HCT116 (cell line): ENCODE measurements at regions not wholly inside any gene's neighbourhood (a gene's known extent, or its start where the extent isn't known, plus 50 kb on each side); places are given as distances from the start of the nearest gene placed in this dataset.

Experiments
- ATAC-seq: fragments of 200-7000 bp; cut with Tn5 transposase; 2 replicates; pipeline ENCODE4 v1.9.1; 2020; ENCODE audit warnings: mild to moderate bottlenecking, moderate library complexity
- BruUV-seq: library from RNA; stranded (reverse); fragments of 400-500 nt; replicated peaks from 2 replicates; lab custom pipeline; 2021; lab: Mats Ljungman, UMichigan
- CTCF ChIA-PET: fragments of 300-600 bp; sonication (Branson Sonifier 250); formaldehyde crosslinking; loops from one replicate; lab custom pipeline; 2021; ENCODE audit warnings: antibody characterized with exemption; lab: Charles Lee
- POLR2A ChIA-PET: fragments of 300-600, 350-600 bp; sonication (Branson Sonifier 250); formaldehyde crosslinking; loops from one replicate; lab custom pipeline; 2021; ENCODE audit warnings: antibody characterized with exemption; lab: Charles Lee
- RAD21 ChIA-PET, 2 experiments: fragments of 300-600 bp; sonication (Branson Sonifier 250); formaldehyde crosslinking; loops; one replicate each; lab custom pipeline; 2023; ENCODE audit warnings: low total read pairs in 2 of 2; ENCODE audit not compliant: uncharacterized antibody in 2 of 2, unreplicated experiment in 2 of 2, low non-redundant PET in 1 of 2; lab: Charles Lee
- DNase-seq: peaks from one replicate; pipeline ENCODE4 v3.0.0-alpha.2; 2010; ENCODE audit warnings: low read depth, low spot score
- H2AFZ ChIP-seq: fragments of 200-600 bp; shearing (Covaris generic), sonication (generic); 2 replicates; pipeline ENCODE4 v1.6.1; 2017; ENCODE audit warnings: low read depth, mixed run types, mixed read lengths, antibody characterized with exemption, low read length; ENCODE audit not compliant: poor library complexity, severe bottlenecking
- H3K27ac ChIP-seq: 2 replicates; pipeline ENCODE4 v1.5.1; 2012; ENCODE audit warnings: low read depth, low read length
- H3K27me3 ChIP-seq: fragments of 200-600 bp; sonication (generic); 2 replicates; pipeline ENCODE4 v1.6.1; 2016; ENCODE audit warnings: mixed run types, low read length, mixed read lengths; ENCODE audit not compliant: insufficient read depth
- H3K36me3 ChIP-seq, 2 experiments: fragments of 200-500 bp in 1 of 2; fragments of 200-600 bp in 1 of 2; sonication (Bioruptor generic) in 1 of 2; sonication (generic) in 1 of 2; 2 replicates each; pipeline versions ENCODE4 v1.5.1 to v1.6.1; 2014 to 2016; ENCODE audit warnings: low read length in 2 of 2, inconsistent platforms in 1 of 2, mixed read lengths in 1 of 2, mixed run types in 1 of 2; ENCODE audit not compliant: insufficient read depth in 2 of 2, control insufficient read depth in 1 of 2
- H3K4me1 ChIP-seq, 2 experiments: fragments of 200-600 bp in 1 of 2; sonication (generic) in 1 of 2; 2 replicates each; pipeline versions ENCODE4 v1.5.1 to v1.6.1; 2012 to 2017; ENCODE audit warnings: low read length in 2 of 2, inconsistent platforms in 1 of 2, mild to moderate bottlenecking in 1 of 2, mixed read lengths in 1 of 2, mixed run types in 1 of 2, moderate library complexity in 1 of 2; ENCODE audit not compliant: insufficient read depth in 2 of 2, control insufficient read depth in 1 of 2
- H3K4me2 ChIP-seq: fragments of 200-600 bp; sonication (generic); 2 replicates; pipeline ENCODE4 v1.6.1; 2017; ENCODE audit warnings: mixed run types, low read length, mixed read lengths
- H3K4me3 ChIP-seq, 2 experiments: fragments of 200-600 bp in 1 of 2; sonication (generic) in 1 of 2; replicated peaks in 1 of 2; 2 replicates each; pipeline ENCODE4 v1.5.1; 2011 to 2016; ENCODE audit warnings: low read length in 2 of 2, control low read depth in 1 of 2, low read depth in 1 of 2, mild to moderate bottlenecking in 1 of 2, mixed read lengths in 1 of 2, mixed run types in 1 of 2
- H3K79me2 ChIP-seq: fragments of 200-600 bp; sonication (generic); 2 replicates; pipeline ENCODE4 v1.6.1; 2017; ENCODE audit warnings: mild to moderate bottlenecking, mixed run types, low read length, moderate library complexity, mixed read lengths; ENCODE audit not compliant: insufficient read depth
- H3K9ac ChIP-seq: fragments of 200-600 bp; sonication (generic); 2 replicates; pipeline ENCODE4 v1.6.1; 2016; ENCODE audit warnings: low read length, mixed read lengths
- H3K9me2 ChIP-seq: fragments of 200-600 bp; sonication (generic), shearing (Covaris generic); 2 replicates; pipeline ENCODE4 v1.6.1; 2017; ENCODE audit warnings: mixed run types, mild to moderate bottlenecking, moderate library complexity; ENCODE audit not compliant: insufficient read depth
- H3K9me3 ChIP-seq, 2 experiments: fragments of 200-500 bp in 1 of 2; fragments of 200-600 bp in 1 of 2; sonication (Bioruptor generic) in 1 of 2; sonication (generic) in 1 of 2; 2 replicates each; pipeline ENCODE4 v1.6.1; 2014 to 2017; ENCODE audit warnings: low read length in 2 of 2, mixed read lengths in 2 of 2, inconsistent platforms in 1 of 2, low read depth in 1 of 2, mild to moderate bottlenecking in 1 of 2, mixed run types in 1 of 2, moderate library complexity in 1 of 2; ENCODE audit not compliant: control insufficient read depth in 1 of 2, insufficient read depth in 1 of 2
- H4K20me1 ChIP-seq: fragments of 200-600 bp; sonication (generic), shearing (Covaris generic); 2 replicates; pipeline ENCODE4 v1.6.1; 2017; ENCODE audit warnings: mixed run types, mild to moderate bottlenecking, moderate library complexity; ENCODE audit not compliant: insufficient read depth
- ELF1 ChIP-seq: IDR thresholded peaks from 2 replicates; pipeline ENCODE4 v1.6.1; 2012; ENCODE audit warnings: low read depth, borderline replicate concordance
- EZH2 ChIP-seq: fragments of 200-600 bp; sonication (generic); IDR thresholded peaks from 2 replicates; pipeline ENCODE4 v1.6.1; 2017; ENCODE audit warnings: antibody characterized with exemption, mixed run types
- EZH2phosphoT487 ChIP-seq: fragments of 200-600 bp; IDR thresholded peaks from 2 replicates; pipeline ENCODE4 v1.6.1; 2018; ENCODE audit warnings: antibody characterized with exemption, borderline replicate concordance
- JUND ChIP-seq: IDR thresholded peaks from 2 replicates; pipeline ENCODE4 v1.6.1; 2012
- POLR2A ChIP-seq: IDR thresholded peaks from 2 replicates; pipeline ENCODE4 v1.7.0; 2011; ENCODE audit warnings: borderline replicate concordance; ENCODE audit not compliant: insufficient read depth, insufficient read length; ENCODE audit errors: extremely low read depth
- POLR2AphosphoS5 ChIP-seq: IDR thresholded peaks from 2 replicates; pipeline ENCODE4 v1.6.1; 2011; ENCODE audit warnings: mild to moderate bottlenecking, low read depth, low read length, moderate library complexity
- RAD21 ChIP-seq: IDR thresholded peaks from 2 replicates; pipeline ENCODE4 v1.6.1; 2012; ENCODE audit warnings: low read depth, mild to moderate bottlenecking
- SIN3A ChIP-seq: IDR thresholded peaks from 2 replicates; pipeline ENCODE4 v1.6.1; 2012; ENCODE audit warnings: low read depth
- SP1 ChIP-seq: IDR thresholded peaks from 2 replicates; pipeline ENCODE4 v1.6.1; 2012; ENCODE audit warnings: low read depth
- SRF ChIP-seq: IDR thresholded peaks from 2 replicates; pipeline ENCODE4 v1.6.1; 2012; ENCODE audit warnings: low read depth
- ZBTB33 ChIP-seq: IDR thresholded peaks from 2 replicates; pipeline ENCODE4 v1.6.1; 2011; ENCODE audit warnings: mild to moderate bottlenecking, low read length, moderate library complexity; ENCODE audit not compliant: insufficient replicate concordance; ENCODE audit errors: extremely low read depth
- ZFX ChIP-seq: fragments of 450-650 bp; IDR thresholded peaks from 2 replicates; pipeline ENCODE4 v1.6.1; 2017
- intact Hi-C: fragments of 100-400 bp; cut with micrococcal nuclease; formaldehyde crosslinking; loops from 2 replicates; pipeline ENCODE4 v1.10.0; 2022

GRCh38 chr4:163846008-163846407 lies 351.5 kb downstream of the TMA16 start (continued):
- TF ChIP-seq ZBTB33 (no peak), POLR2AphosphoS5 (no peak), ELF1 (no peak)

- POLR2A ChIA-PET: no interaction called here
- Histone ChIP-seq H3K27me3 (no peaks in the 10 kb centered on the region), H4K20me1 (no peaks in the 10 kb centered on the region), H2AFZ (no peak overlapping the region), H3K36me3 (no peaks in the 10 kb centered on the region), H3K9me3 (no peaks in the 10 kb centered on the region), H3K4me3 (no peak overlapping the region), H3K79me2 (no peaks in the 10 kb centered on the region), H3K4me2 (no peak overlapping the region), H3K27ac (no peak overlapping the region), H3K9ac (no peak overlapping the region), H3K9me2 (no peaks in the 10 kb centered on the region), H3K4me1 (no peaks in the 10 kb centered on the region)
- DNase-seq (no peak), ATAC-seq (no peak)
- no TSS peak for BruUV-seq
- intact Hi-C loops: no loop called here
- CTCF ChIA-PET: no interaction called here
- RAD21 ChIA-PET: no interaction called here
- TF ChIP-seq ELF1 (no peak), POLR2A (no peak), SP1 (no peak), POLR2AphosphoS5 (no peak), RAD21 (no peak), JUND (no peak), EZH2 (no peak), ZFX (no peak), SRF (no peak), EZH2phosphoT487 (no peak), SIN3A (no peak)
Measured at GRCh38 chr4:163852246-163852645, 357.8 kb downstream of the TMA16 start.
